K562 (cell line): ENCODE measurements at regions not wholly inside any gene's neighbourhood (a gene's known extent, or its start where the extent isn't known, plus 50 kb on each side); places are given as distances from the start of the nearest gene placed in this dataset.
A peak's percentile ranks its signal among the peaks of the same experiment; 100 is the strongest.

Source experiments
- ATAC-seq: fragments of 200-7000 bp; cut with Tn5 transposase; 3 replicates; pipeline ENCODE4 v1.9.1; 2020; ENCODE audit warnings: moderate library complexity
- BruUV-seq: library from RNA; stranded (reverse); fragments of 400-500 nt; replicated peaks from 2 replicates; lab custom pipeline; 2021; lab: Mats Ljungman, UMichigan
- CTCF ChIA-PET: fragments of 300-600 bp; formaldehyde crosslinking; extraction: SDS; loops from one replicate; lab custom pipeline; 2021; ENCODE audit warnings: low intra/inter-chr PET ratio; lab: Yijun Ruan, JAX
- POLR2A ChIA-PET: fragments of 300-600, 350-650 bp; sonication (Branson Sonifier 250); formaldehyde crosslinking; extraction: SDS; loops from one replicate; lab custom pipeline; 2021; ENCODE audit warnings: antibody characterized with exemption, inconsistent platforms; lab: Yijun Ruan, JAX
- DNase-seq, 4 experiments: peaks; one replicate each; pipeline versions ENCODE4 v3.0.0 to v3.0.0-alpha.2; 2011 to 2018; ENCODE audit warnings: low spot score in 3 of 4, mixed read lengths in 3 of 4; ENCODE audit errors: extremely low read depth in 1 of 4
- FAIRE-seq: peaks from 2 replicates; lab custom pipeline; 2011; peaks lifted over from hg19 to GRCh38; lab: Jason Lieb, UNC
- H2AFZ ChIP-seq: 2 replicates; pipeline ENCODE4 v1.6.0; 2011; ENCODE audit warnings: low read depth, low read length, control low read depth, inconsistent platforms
- H3K27ac ChIP-seq: fragments of 200-600 bp; 3 replicates; pipeline ENCODE4 v1.8.0; 2011; ENCODE audit warnings: low read depth, mild to moderate bottlenecking, control low read depth, inconsistent platforms, low read length, moderate library complexity, mixed read lengths; ENCODE audit errors: extremely low read depth
- H3K27me3 ChIP-seq, 2 experiments: fragments of 300-600 bp in 1 of 2; 2 replicates in 1 of 2; 3 replicates in 1 of 2; pipeline versions ENCODE4 v1.6.0 to v1.8.0; 2011; ENCODE audit warnings: inconsistent platforms in 2 of 2, low read length in 2 of 2, mild to moderate bottlenecking in 1 of 2, mixed read lengths in 1 of 2, moderate library complexity in 1 of 2; ENCODE audit not compliant: control insufficient read depth in 2 of 2, insufficient read depth in 2 of 2
- H3K36me3 ChIP-seq: fragments of 300-600 bp; 3 replicates; pipeline ENCODE4 v1.8.0; 2011; ENCODE audit warnings: mild to moderate bottlenecking, low read length, inconsistent platforms; ENCODE audit not compliant: control insufficient read depth, insufficient read depth
- H3K4me1 ChIP-seq, 2 experiments: fragments of 200-600 bp in 1 of 2; replicated peaks in 1 of 2; 2 replicates in 1 of 2; 3 replicates in 1 of 2; pipeline versions ENCODE4 v1.5.1 to v1.8.0; 2011; ENCODE audit warnings: inconsistent platforms in 2 of 2, low read length in 2 of 2, mild to moderate bottlenecking in 1 of 2, mixed read lengths in 1 of 2, moderate library complexity in 1 of 2; ENCODE audit not compliant: control insufficient read depth in 2 of 2, insufficient read depth in 2 of 2
- H3K4me2 ChIP-seq: 2 replicates; pipeline ENCODE4 v1.6.1; 2011; ENCODE audit warnings: low read length, control low read depth, inconsistent platforms, mixed read lengths; ENCODE audit not compliant: insufficient read depth
- H3K4me3 ChIP-seq: fragments of 200-600 bp; sonication (generic), shearing (Covaris generic); 2 replicates; pipeline ENCODE4 v1.5.1; 2016; ENCODE audit warnings: control low read depth, inconsistent platforms
- H3K79me2 ChIP-seq: fragments of 200-600 bp; 3 replicates; pipeline ENCODE4 v1.8.0; 2011; ENCODE audit warnings: low read length, inconsistent platforms; ENCODE audit not compliant: control insufficient read depth, insufficient read depth
- H3K9ac ChIP-seq, 2 experiments: 2 replicates each; pipeline versions ENCODE4 v1.6.0 to v1.6.1; 2011; ENCODE audit warnings: low read depth in 2 of 2, low read length in 2 of 2, control low read depth in 1 of 2, inconsistent platforms in 1 of 2, mild to moderate bottlenecking in 1 of 2, mixed read lengths in 1 of 2; ENCODE audit not compliant: insufficient read depth in 1 of 2
- H3K9me1 ChIP-seq: one replicate; pipeline ENCODE4 v1.6.0; 2011; ENCODE audit warnings: inconsistent platforms, mild to moderate bottlenecking, low read length, moderate library complexity; ENCODE audit not compliant: control insufficient read depth, insufficient read depth
- H3K9me3 ChIP-seq: replicated peaks from 2 replicates; pipeline ENCODE4 v1.5.1; 2011; ENCODE audit warnings: low read depth, low read length, inconsistent platforms; ENCODE audit not compliant: control insufficient read depth, insufficient read depth
- H4K20me1 ChIP-seq: replicated peaks from 2 replicates; pipeline ENCODE4 v1.6.1; 2011; ENCODE audit warnings: low read length, inconsistent platforms, mixed read lengths; ENCODE audit not compliant: control insufficient read depth, insufficient read depth
- DPF2 ChIP-seq: fragments of 450-650 bp; IDR thresholded peaks from 2 replicates; pipeline ENCODE4 v1.6.1; 2016
- KAT8 ChIP-seq: fragments of 450-650 bp; IDR thresholded peaks from 2 replicates; pipeline ENCODE4 v1.6.1; 2016; ENCODE audit warnings: low read depth, mild to moderate bottlenecking
- LEF1 ChIP-seq: fragments of 450-650 bp; IDR thresholded peaks from 2 replicates; pipeline ENCODE4 v1.6.1; 2016; ENCODE audit warnings: mild to moderate bottlenecking
- MXI1 ChIP-seq: IDR thresholded peaks from 2 replicates; pipeline ENCODE4 v1.6.1; 2011; ENCODE audit warnings: low read depth, mild to moderate bottlenecking, improper control_type of control experiment, low read length
- NR2C1 ChIP-seq, 2 experiments: fragments of 450-650 bp; IDR thresholded peaks; 2 replicates each; pipeline ENCODE4 v1.6.1; 2017; ENCODE audit warnings: mild to moderate bottlenecking in 2 of 2, antibody characterized with exemption in 1 of 2, inconsistent platforms in 1 of 2, missing compliant biosample characterization in 1 of 2, missing genetic modification characterization in 1 of 2
- PHB2 ChIP-seq: fragments of 450-650 bp; IDR thresholded peaks from 2 replicates; pipeline ENCODE4 v1.6.1; 2017; ENCODE audit warnings: low read depth
- RAD21 ChIP-seq, 2 experiments: fragments of 250-450 bp in 1 of 2; fragments of 450-650 bp in 1 of 2; sonication (Bioruptor Pico) in 1 of 2; formaldehyde crosslinking in 1 of 2; IDR thresholded peaks in 1 of 2; conservative IDR thresholded peaks in 1 of 2; 2 replicates each; pipeline versions ENCODE4 v1.4.0 to v1.8.0; 2020 to 2022; ENCODE audit warnings: mild to moderate bottlenecking in 2 of 2, moderate library complexity in 1 of 2
- RHOXF2B ChIP-seq: fragments of 250-450 bp; sonication (Bioruptor Pico); conservative IDR thresholded peaks from 2 replicates; pipeline ENCODE4 v1.5.1; 2021
- SAFB ChIP-seq: fragments of 200-400 bp; formaldehyde crosslinking; IDR thresholded peaks from 2 replicates; pipeline ENCODE4 v1.6.1; 2017; ENCODE audit warnings: low read depth, low read length, borderline replicate concordance
- SLC30A9 ChIP-seq: fragments of 250-450 bp; sonication (Bioruptor Pico); IDR thresholded peaks from 2 replicates; pipeline ENCODE4 v1.8.0; 2022; ENCODE audit warnings: mild to moderate bottlenecking, moderate library complexity
- TBP ChIP-seq: optimal IDR thresholded peaks from 2 replicates; pipeline ENCODE3; 2011; ENCODE audit warnings: low read depth, low read length, improper control_type of control experiment
- ZBTB7A ChIP-seq: IDR thresholded peaks from 2 replicates; pipeline ENCODE4 v1.6.1; 2011; ENCODE audit warnings: low read depth, mild to moderate bottlenecking, low read length, moderate library complexity, borderline replicate concordance; ENCODE audit not compliant: control insufficient read depth
- WGBS: fragments of 100-300 bp; shearing (Covaris generic); methylation state at CpG from one replicate; pipeline ENCODE4 v1.1.6; 2016; ENCODE audit warnings: low coverage, mixed read lengths; ENCODE audit not compliant: insufficient coverage; ENCODE audit errors: missing lambda C conversion rate; 5-methylcytosine and 5-hydroxymethylcytosine counted together
- in situ Hi-C: fragments of 300-500 bp; cut with MboI; formaldehyde crosslinking; loops from 4 replicates; pipeline ENCODE4 v1.15.0; 2018; ENCODE audit warnings: inconsistent platforms, mixed read lengths
- intact Hi-C: fragments of 100-400 bp; cut with micrococcal nuclease; formaldehyde crosslinking; loops from 2 replicates; pipeline ENCODE4 v1.14.2; 2022
- TF ChIP-seq, protein P1 (sequence below), 3 experiments: IDR thresholded peaks in 2 of 3; conservative IDR thresholded peaks in 1 of 3; 2 replicates each; pipeline ENCODE4 v1.5.1; 2011 to 2012; ENCODE audit warnings: low read length in 3 of 3, mild to moderate bottlenecking in 3 of 3, control low read depth in 2 of 3, improper control_type of control experiment in 1 of 3, inconsistent platforms in 1 of 3, low read depth in 1 of 3, mixed read lengths in 1 of 3, moderate library complexity in 1 of 3; ENCODE audit not compliant: insufficient read depth in 2 of 3
- TF ChIP-seq, protein P2 (sequence below), 2 experiments: fragments of 200-800 bp in 1 of 2; sonication (Bioruptor generic) in 1 of 2; sonication (generic) in 1 of 2; formaldehyde crosslinking in 1 of 2; IDR thresholded peaks in 1 of 2; conservative IDR thresholded peaks in 1 of 2; 2 replicates each; pipeline versions ENCODE4 v1.5.0 to v1.6.1; 2016 to 2020; ENCODE audit warnings: missing compliant biosample characterization in 1 of 2, missing genetic modification characterization in 1 of 2, missing genetic modification reagents in 1 of 2
- TF ChIP-seq, protein P3 (sequence below), 2 experiments: IDR thresholded peaks; 2 replicates each; pipeline ENCODE4 v1.6.1; 2012; ENCODE audit warnings: improper control_type of control experiment in 2 of 2, low read depth in 2 of 2, low read length in 2 of 2, borderline replicate concordance in 1 of 2

DNA sequence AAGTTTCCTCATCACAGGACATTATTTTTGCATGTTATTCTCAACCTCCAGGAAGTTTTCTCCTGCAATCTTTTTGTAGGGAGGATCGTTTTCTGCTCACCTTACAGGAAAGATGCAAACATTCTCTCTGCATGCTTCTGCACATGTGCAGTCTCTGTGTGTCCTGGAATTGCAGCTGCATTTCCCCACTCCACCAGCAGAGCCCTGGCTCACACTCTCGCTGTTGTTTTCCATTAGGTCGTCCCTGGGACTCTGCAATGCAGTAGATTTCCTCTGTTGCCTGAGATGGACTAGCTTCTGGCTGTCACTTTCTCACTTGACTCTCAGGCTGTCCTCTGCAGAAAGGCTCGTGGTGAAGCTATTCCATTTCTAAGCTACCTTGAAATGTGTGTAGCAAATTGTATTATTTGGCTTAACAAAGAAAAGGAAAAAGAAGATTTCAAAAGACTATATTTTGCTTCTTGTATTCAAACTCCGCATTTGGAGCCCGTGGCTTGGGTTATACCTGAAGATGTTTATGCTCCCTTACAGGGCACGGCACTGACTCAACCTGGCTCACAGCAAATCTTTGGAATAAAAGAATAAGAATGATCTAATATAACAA lies 346.7 kb downstream of the RAD51AP2 start:
- 2% methylated on average over 7 of the region's 7 CpGs for WGBS
- no peak overlapping the region for H3K4me2 ChIP-seq
- CTCF ChIA-PET, result no interaction called here
- TF ChIP-seq ZBTB7A (no peak), NR2C1 (IDR thresholded peaks at IDR 0.05) (no peak), NR2C1 (tag; IDR thresholded peaks at IDR 0.05) (no peak), MXI1 (no peak), TBP (peak; percentile 44), DPF2 (no peak), PHB2 (no peak), KAT8 (no peak), RHOXF2B (CRISPR knock-in tag) (no peak), LEF1 (no peak), SAFB (no peak), RAD21 (CRISPR knock-in tag; conservative IDR thresholded peaks at IDR 0.05 in 1 of 2, IDR thresholded peaks at IDR 0.05 in 1 of 2) (peak in 1 of 2 experiments; percentile 8; a peak in 1 of 4 replicates), SLC30A9 (no peak)
- TF ChIP-seq, protein P1, sequence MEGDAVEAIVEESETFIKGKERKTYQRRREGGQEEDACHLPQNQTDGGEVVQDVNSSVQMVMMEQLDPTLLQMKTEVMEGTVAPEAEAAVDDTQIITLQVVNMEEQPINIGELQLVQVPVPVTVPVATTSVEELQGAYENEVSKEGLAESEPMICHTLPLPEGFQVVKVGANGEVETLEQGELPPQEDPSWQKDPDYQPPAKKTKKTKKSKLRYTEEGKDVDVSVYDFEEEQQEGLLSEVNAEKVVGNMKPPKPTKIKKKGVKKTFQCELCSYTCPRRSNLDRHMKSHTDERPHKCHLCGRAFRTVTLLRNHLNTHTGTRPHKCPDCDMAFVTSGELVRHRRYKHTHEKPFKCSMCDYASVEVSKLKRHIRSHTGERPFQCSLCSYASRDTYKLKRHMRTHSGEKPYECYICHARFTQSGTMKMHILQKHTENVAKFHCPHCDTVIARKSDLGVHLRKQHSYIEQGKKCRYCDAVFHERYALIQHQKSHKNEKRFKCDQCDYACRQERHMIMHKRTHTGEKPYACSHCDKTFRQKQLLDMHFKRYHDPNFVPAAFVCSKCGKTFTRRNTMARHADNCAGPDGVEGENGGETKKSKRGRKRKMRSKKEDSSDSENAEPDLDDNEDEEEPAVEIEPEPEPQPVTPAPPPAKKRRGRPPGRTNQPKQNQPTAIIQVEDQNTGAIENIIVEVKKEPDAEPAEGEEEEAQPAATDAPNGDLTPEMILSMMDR (IDR thresholded peaks at IDR 0.05 in 2 of 3, conservative IDR thresholded peaks at IDR 0.05 in 1 of 3; ENCODE audit: insufficient read depth in 2 of 3, low read depth in 1 of 3, low read length in 3 of 3), result peak; percentile 46 to 67 (median 48)
- TF ChIP-seq, protein P2, sequence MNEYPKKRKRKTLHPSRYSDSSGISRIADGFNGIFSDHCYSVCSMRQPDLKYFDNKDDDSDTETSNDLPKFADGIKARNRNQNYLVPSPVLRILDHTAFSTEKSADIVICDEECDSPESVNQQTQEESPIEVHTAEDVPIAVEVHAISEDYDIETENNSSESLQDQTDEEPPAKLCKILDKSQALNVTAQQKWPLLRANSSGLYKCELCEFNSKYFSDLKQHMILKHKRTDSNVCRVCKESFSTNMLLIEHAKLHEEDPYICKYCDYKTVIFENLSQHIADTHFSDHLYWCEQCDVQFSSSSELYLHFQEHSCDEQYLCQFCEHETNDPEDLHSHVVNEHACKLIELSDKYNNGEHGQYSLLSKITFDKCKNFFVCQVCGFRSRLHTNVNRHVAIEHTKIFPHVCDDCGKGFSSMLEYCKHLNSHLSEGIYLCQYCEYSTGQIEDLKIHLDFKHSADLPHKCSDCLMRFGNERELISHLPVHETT (CRISPR knock-in tag; conservative IDR thresholded peaks at IDR 0.05 in 1 of 2, IDR thresholded peaks at IDR 0.05 in 1 of 2), result no peak
- TF ChIP-seq, protein P3, sequence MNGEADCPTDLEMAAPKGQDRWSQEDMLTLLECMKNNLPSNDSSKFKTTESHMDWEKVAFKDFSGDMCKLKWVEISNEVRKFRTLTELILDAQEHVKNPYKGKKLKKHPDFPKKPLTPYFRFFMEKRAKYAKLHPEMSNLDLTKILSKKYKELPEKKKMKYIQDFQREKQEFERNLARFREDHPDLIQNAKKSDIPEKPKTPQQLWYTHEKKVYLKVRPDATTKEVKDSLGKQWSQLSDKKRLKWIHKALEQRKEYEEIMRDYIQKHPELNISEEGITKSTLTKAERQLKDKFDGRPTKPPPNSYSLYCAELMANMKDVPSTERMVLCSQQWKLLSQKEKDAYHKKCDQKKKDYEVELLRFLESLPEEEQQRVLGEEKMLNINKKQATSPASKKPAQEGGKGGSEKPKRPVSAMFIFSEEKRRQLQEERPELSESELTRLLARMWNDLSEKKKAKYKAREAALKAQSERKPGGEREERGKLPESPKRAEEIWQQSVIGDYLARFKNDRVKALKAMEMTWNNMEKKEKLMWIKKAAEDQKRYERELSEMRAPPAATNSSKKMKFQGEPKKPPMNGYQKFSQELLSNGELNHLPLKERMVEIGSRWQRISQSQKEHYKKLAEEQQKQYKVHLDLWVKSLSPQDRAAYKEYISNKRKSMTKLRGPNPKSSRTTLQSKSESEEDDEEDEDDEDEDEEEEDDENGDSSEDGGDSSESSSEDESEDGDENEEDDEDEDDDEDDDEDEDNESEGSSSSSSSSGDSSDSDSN (IDR thresholded peaks at IDR 0.05; ENCODE audit: borderline replicate concordance in 1 of 2, low read depth in 2 of 2, low read length in 2 of 2), result peak; percentile 53 to 66; a peak in 2 of 4 replicates
- H4K20me1 ChIP-seq, result no peaks in the 10 kb centered on the region
- in situ Hi-C loops, result no loop called here
- ATAC-seq (peak; percentile 99), DNase-seq (peak in 2 of 4 experiments; percentile 14 to 53), FAIRE-seq (peak; percentile 87)
- no peak overlapping the region for H2AFZ ChIP-seq
- no peaks in the 10 kb centered on the region for H3K9me3 ChIP-seq
- no peaks in the 10 kb centered on the region for H3K79me2 ChIP-seq
- H3K27ac ChIP-seq, result no peak overlapping the region
- BruUV-seq, result no TSS peak
- no peaks in the 10 kb centered on the region for H3K27me3 ChIP-seq
- no peaks in the 10 kb centered on the region for H3K9me1 ChIP-seq
- H3K4me1 ChIP-seq, result no peaks in the 10 kb centered on the region
- H3K36me3 ChIP-seq, result no peaks in the 10 kb centered on the region
- H3K9ac ChIP-seq, result no peak overlapping the region
- intact Hi-C loops, result loop anchor here (10.0 kb wide), 1 partner anchor 133 kb away; no protein-coding TSS in a partner anchor
- no peak overlapping the region for H3K4me3 ChIP-seq
- POLR2A ChIA-PET, result interaction anchor here (1.5 kb wide), 1 partner anchor 13 kb away, joined by 6 read pairs; no protein-coding TSS in a partner anchor
